ENCODE measurements at regions not wholly inside any gene's neighbourhood (a gene's known extent, or its start where the extent isn't known, plus 50 kb on each side); places are given as distances from the start of the nearest gene placed in this dataset.

- no peak for DNase-seq (ENCODE audit: low spot score)
- intact Hi-C loops (cut with DNase I), result no loop called here
Observed at GRCh38 chr13:103303078-103303651, 236.9 kb upstream of the SLC10A2 start.

- no peak for DNase-seq (ENCODE audit: low spot score)
- intact Hi-C loops (cut with DNase I), result no loop called here
Observed at GRCh38 chr13:103302676-103303075, 236.5 kb upstream of the SLC10A2 start.

- no peak for DNase-seq (ENCODE audit: low spot score)
- intact Hi-C loops (cut with DNase I), result no loop called here
Observed at GRCh38 chr13:103299079-103299478, 232.9 kb upstream of the SLC10A2 start.

GRCh38 chr13:103297083-103297482 lies 230.9 kb upstream of the SLC10A2 start:
- intact Hi-C loops (cut with DNase I), result no loop called here
- DNase-seq (ENCODE audit: low spot score), result no peak

- no peak for DNase-seq (ENCODE audit: low spot score)
- intact Hi-C loops (cut with DNase I), result no loop called here
Observed at GRCh38 chr13:103291798-103292572, 225.8 kb upstream of the SLC10A2 start.

- no peak for DNase-seq (ENCODE audit: low spot score)
- intact Hi-C loops (cut with DNase I), result no loop called here
Observed at GRCh38 chr13:103291226-103291625, 225.0 kb upstream of the SLC10A2 start.

- no peak for DNase-seq (ENCODE audit: low spot score)
- intact Hi-C loops (cut with DNase I), result no loop called here
Observed at GRCh38 chr13:103289681-103290080, 223.5 kb upstream of the SLC10A2 start.

GRCh38 chr13:103288114-103288513 lies 221.9 kb upstream of the SLC10A2 start:
- DNase-seq (ENCODE audit: low spot score), result no peak
- intact Hi-C loops (cut with DNase I), result no loop called here

- intact Hi-C loops (cut with DNase I), result no loop called here
- DNase-seq (ENCODE audit: low spot score), result no peak
Observed at GRCh38 chr13:103287659-103288058, 221.4 kb upstream of the SLC10A2 start.

- DNase-seq (ENCODE audit: low spot score), result no peak
- intact Hi-C loops (cut with DNase I), result no loop called here
Observed at GRCh38 chr13:103284466-103284865, 218.2 kb upstream of the SLC10A2 start.

GRCh38 chr13:103283451-103283820 lies 217.2 kb upstream of the SLC10A2 start:
- intact Hi-C loops (cut with DNase I), result no loop called here
- DNase-seq (ENCODE audit: low spot score), result no peak

- intact Hi-C loops (cut with DNase I), result no loop called here
- no peak for DNase-seq (ENCODE audit: low spot score)
Observed at GRCh38 chr13:103282571-103283450, 216.6 kb upstream of the SLC10A2 start.

- no peak for DNase-seq (ENCODE audit: low spot score)
- intact Hi-C loops (cut with DNase I), result no loop called here
Observed at GRCh38 chr13:103277959-103278694, 211.9 kb upstream of the SLC10A2 start.

- intact Hi-C loops (cut with DNase I), result no loop called here
Observed at GRCh38 chr13:103276775-103277498, 210.7 kb upstream of the SLC10A2 start.

GRCh38 chr13:103275722-103276121 lies 209.5 kb upstream of the SLC10A2 start:
- intact Hi-C loops (cut with DNase I), result no loop called here
- DNase-seq (ENCODE audit: low spot score), result no peak

More at GRCh38 chr13:103276775-103277498, 210.7 kb upstream of the SLC10A2 start:
- DNase-seq (ENCODE audit: low spot score), result no peak

GRCh38 chr13:103275081-103275480 lies 208.9 kb upstream of the SLC10A2 start:
- DNase-seq (ENCODE audit: low spot score), result no peak
- intact Hi-C loops (cut with DNase I), result no loop called here

- DNase-seq (ENCODE audit: low spot score), result no peak
- intact Hi-C loops (cut with DNase I), result no loop called here
Observed at GRCh38 chr13:103273825-103274224, 207.6 kb upstream of the SLC10A2 start.

- no peak for DNase-seq (ENCODE audit: low spot score)
- intact Hi-C loops (cut with DNase I), result no loop called here
Observed at GRCh38 chr13:103272770-103273169, 206.6 kb upstream of the SLC10A2 start.

GRCh38 chr13:103263448-103263847 lies 197.2 kb upstream of the SLC10A2 start:
- intact Hi-C loops (cut with DNase I), result no loop called here
- DNase-seq (ENCODE audit: low spot score), result no peak

Data from posterior vena cava (tissue), 2 donors.